ENCODE measurements at regions not wholly inside any gene's neighbourhood (a gene's known extent, or its start where the extent isn't known, plus 50 kb on each side); places are given as distances from the start of the nearest gene placed in this dataset.

- no peak overlapping the region for H2BK15ac ChIP-seq (ENCODE audit: low read length)
- no peaks in the 10 kb centered on the region for H3K4me1 ChIP-seq (ENCODE audit: control insufficient read depth in 2 of 2, insufficient read depth in 1 of 2, low read depth in 1 of 2, low read length in 2 of 2)
- H2AFZ ChIP-seq (ENCODE audit: low read length), result no peak overlapping the region
- H3K27ac ChIP-seq (replicated peaks; ENCODE audit: low read length), result no peak overlapping the region
- H3K79me1 ChIP-seq (ENCODE audit: low read depth, low read length), result no peaks in the 10 kb centered on the region
- peaks cover 0 to 3% of the 10 kb centered on the region in 2 donors for H3K9me3 ChIP-seq (replicated peaks in 1 of 2; ENCODE audit: control insufficient read depth in 2 of 2, insufficient read depth in 1 of 2, low read depth in 1 of 2, low read length in 2 of 2)
- H2AK5ac ChIP-seq (ENCODE audit: low read depth, low read length), result no peak overlapping the region
- no peaks in the 10 kb centered on the region for H3K36me3 ChIP-seq (replicated peaks in 1 of 2; ENCODE audit: control insufficient read depth in 2 of 2, insufficient read depth in 2 of 2, low read length in 2 of 2)
- no peak overlapping the region for H4K91ac ChIP-seq (ENCODE audit: low read depth, low read length, poor library complexity)
- H3K9ac ChIP-seq (ENCODE audit: low read depth, low read length, poor library complexity), result no peak overlapping the region
- no CpG with 5 or more reads among the region's 2 CpGs for WGBS, 2 donors (ENCODE audit: extremely low coverage in 2 of 2, insufficient read length in 2 of 2, insufficient replicate concordance in 1 of 2)
- no peak overlapping the region for H3K18ac ChIP-seq (ENCODE audit: low read length)
- no peak overlapping the region for H4K8ac ChIP-seq (ENCODE audit: low read depth, low read length)
- peaks cover 0 to 2% (median 0%) of the 10 kb centered on the region in 3 experiments for H3K27me3 ChIP-seq (ENCODE audit: control insufficient read depth in 3 of 3, insufficient read depth in 3 of 3, low read depth in 1 of 3, low read length in 3 of 3)
- H2BK5ac ChIP-seq (ENCODE audit: low read length), result no peak overlapping the region
- H3K23ac ChIP-seq (ENCODE audit: low read depth, low read length, poor library complexity), result no peak overlapping the region
- no peak overlapping the region for H2BK12ac ChIP-seq (ENCODE audit: low read length)
- H2BK120ac ChIP-seq (ENCODE audit: low read depth, low read length), result no peak overlapping the region
- H3K14ac ChIP-seq (ENCODE audit: low read length), result no peak overlapping the region
- DNase-seq (ENCODE audit: low spot score), result no peak
- no peak overlapping the region for H3K4me2 ChIP-seq (ENCODE audit: insufficient read depth, low read length, poor library complexity, severe bottlenecking)
- H3K4ac ChIP-seq (ENCODE audit: low read length), result no peak overlapping the region
- H3K4me3 ChIP-seq (ENCODE audit: low read length in 2 of 2), result no peak overlapping the region
Observed at GRCh38 chr5:133718457-133718856, 106.1 kb upstream of the FSTL4 start.

GRCh38 chr5:133716532-133717183 lies 104.3 kb upstream of the FSTL4 start:
- H2BK5ac ChIP-seq (ENCODE audit: low read length), result no peak overlapping the region
- no peaks in the 10 kb centered on the region for H3K27me3 ChIP-seq (ENCODE audit: control insufficient read depth in 3 of 3, insufficient read depth in 3 of 3, low read depth in 1 of 3, low read length in 3 of 3)
- no peak for DNase-seq (ENCODE audit: low spot score)
- no peak overlapping the region for H2AK5ac ChIP-seq (ENCODE audit: low read depth, low read length)
- no peaks in the 10 kb centered on the region for H3K79me1 ChIP-seq (ENCODE audit: low read depth, low read length)
- no CpG with 5 or more reads among the region's 4 CpGs for WGBS, 2 donors (ENCODE audit: extremely low coverage in 2 of 2, insufficient read length in 2 of 2, insufficient replicate concordance in 1 of 2)
- no peak overlapping the region for H3K27ac ChIP-seq (replicated peaks; ENCODE audit: low read length)
- no peak overlapping the region for H3K4me2 ChIP-seq (ENCODE audit: insufficient read depth, low read length, poor library complexity, severe bottlenecking)
- no peak overlapping the region for H3K14ac ChIP-seq (ENCODE audit: low read length)
- H4K8ac ChIP-seq (ENCODE audit: low read depth, low read length), result no peak overlapping the region
- H3K4me3 ChIP-seq (ENCODE audit: low read length in 2 of 2), result no peak overlapping the region
- no peak overlapping the region for H3K9ac ChIP-seq (ENCODE audit: low read depth, low read length, poor library complexity)
- no peaks in the 10 kb centered on the region for H3K36me3 ChIP-seq (replicated peaks in 1 of 2; ENCODE audit: control insufficient read depth in 2 of 2, insufficient read depth in 2 of 2, low read length in 2 of 2)
- no peak overlapping the region for H2BK120ac ChIP-seq (ENCODE audit: low read depth, low read length)
- no peak overlapping the region for H2BK15ac ChIP-seq (ENCODE audit: low read length)
- no peak overlapping the region for H3K4ac ChIP-seq (ENCODE audit: low read length)
- H3K23ac ChIP-seq (ENCODE audit: low read depth, low read length, poor library complexity), result no peak overlapping the region
- H3K4me1 ChIP-seq (ENCODE audit: control insufficient read depth in 2 of 2, insufficient read depth in 1 of 2, low read depth in 1 of 2, low read length in 2 of 2), result no peaks in the 10 kb centered on the region
- no peak overlapping the region for H3K18ac ChIP-seq (ENCODE audit: low read length)
- H4K91ac ChIP-seq (ENCODE audit: low read depth, low read length, poor library complexity), result no peak overlapping the region
- no peak overlapping the region for H2AFZ ChIP-seq (ENCODE audit: low read length)
- H3K9me3 ChIP-seq (replicated peaks in 1 of 2; ENCODE audit: control insufficient read depth in 2 of 2, insufficient read depth in 1 of 2, low read depth in 1 of 2, low read length in 2 of 2), result no peaks in the 10 kb centered on the region
- H2BK12ac ChIP-seq (ENCODE audit: low read length), result no peak overlapping the region

- H2AFZ ChIP-seq (ENCODE audit: low read length), result no peak overlapping the region
- no peak overlapping the region for H2BK120ac ChIP-seq (ENCODE audit: low read depth, low read length)
- no peak overlapping the region for H2BK15ac ChIP-seq (ENCODE audit: low read length)
- no peak for DNase-seq (ENCODE audit: low spot score)
- no peak overlapping the region for H3K23ac ChIP-seq (ENCODE audit: low read depth, low read length, poor library complexity)
- no peak overlapping the region for H3K14ac ChIP-seq (ENCODE audit: low read length)
- no peak overlapping the region for H3K4ac ChIP-seq (ENCODE audit: low read length)
- H3K9me3 ChIP-seq (replicated peaks in 1 of 2; ENCODE audit: control insufficient read depth in 2 of 2, insufficient read depth in 1 of 2, low read depth in 1 of 2, low read length in 2 of 2), result no peaks in the 10 kb centered on the region
- no peak overlapping the region for H3K4me2 ChIP-seq (ENCODE audit: insufficient read depth, low read length, poor library complexity, severe bottlenecking)
- H3K4me3 ChIP-seq (ENCODE audit: low read length in 2 of 2), result no peak overlapping the region
- no peaks in the 10 kb centered on the region for H3K36me3 ChIP-seq (replicated peaks in 1 of 2; ENCODE audit: control insufficient read depth in 2 of 2, insufficient read depth in 2 of 2, low read length in 2 of 2)
- no peak overlapping the region for H2BK5ac ChIP-seq (ENCODE audit: low read length)
- H4K8ac ChIP-seq (ENCODE audit: low read depth, low read length), result no peak overlapping the region
- no peak overlapping the region for H3K9ac ChIP-seq (ENCODE audit: low read depth, low read length, poor library complexity)
- no peaks in the 10 kb centered on the region for H3K4me1 ChIP-seq (ENCODE audit: control insufficient read depth in 2 of 2, insufficient read depth in 1 of 2, low read depth in 1 of 2, low read length in 2 of 2)
- H2BK12ac ChIP-seq (ENCODE audit: low read length), result no peak overlapping the region
- WGBS, 2 donors (ENCODE audit: extremely low coverage in 2 of 2, insufficient read length in 2 of 2, insufficient replicate concordance in 1 of 2), result no CpG with 5 or more reads among the region's 5 CpGs
- no peaks in the 10 kb centered on the region for H3K27me3 ChIP-seq (ENCODE audit: control insufficient read depth in 3 of 3, insufficient read depth in 3 of 3, low read depth in 1 of 3, low read length in 3 of 3)
- no peak overlapping the region for H2AK5ac ChIP-seq (ENCODE audit: low read depth, low read length)
- H3K18ac ChIP-seq (ENCODE audit: low read length), result no peak overlapping the region
- H3K27ac ChIP-seq (replicated peaks; ENCODE audit: low read length), result no peak overlapping the region
- no peak overlapping the region for H4K91ac ChIP-seq (ENCODE audit: low read depth, low read length, poor library complexity)
- no peaks in the 10 kb centered on the region for H3K79me1 ChIP-seq (ENCODE audit: low read depth, low read length)
Observed at GRCh38 chr5:133715616-133716015, 103.3 kb upstream of the FSTL4 start.

- Histone ChIP-seq H4K8ac (ENCODE audit: low read depth, low read length) (no peak overlapping the region), H2BK120ac (ENCODE audit: low read depth, low read length) (no peak overlapping the region), H3K18ac (ENCODE audit: low read length) (no peak overlapping the region), H3K4ac (ENCODE audit: low read length) (no peak overlapping the region), H3K4me3 (ENCODE audit: low read length in 2 of 2) (no peak overlapping the region), H3K4me1 (ENCODE audit: control insufficient read depth in 2 of 2, insufficient read depth in 1 of 2, low read depth in 1 of 2, low read length in 2 of 2) (no peaks in the 10 kb centered on the region), H3K14ac (ENCODE audit: low read length) (no peak overlapping the region), H2AK5ac (ENCODE audit: low read depth, low read length) (no peak overlapping the region), H3K4me2 (ENCODE audit: insufficient read depth, low read length, poor library complexity, severe bottlenecking) (no peak overlapping the region), H2BK12ac (ENCODE audit: low read length) (no peak overlapping the region), H2BK15ac (ENCODE audit: low read length) (no peak overlapping the region), H2BK5ac (ENCODE audit: low read length) (no peak overlapping the region), H3K23ac (ENCODE audit: low read depth, low read length, poor library complexity) (no peak overlapping the region), H3K79me1 (ENCODE audit: low read depth, low read length) (no peaks in the 10 kb centered on the region), H3K9me3 (replicated peaks in 1 of 2; ENCODE audit: control insufficient read depth in 2 of 2, insufficient read depth in 1 of 2, low read depth in 1 of 2, low read length in 2 of 2) (no peaks in the 10 kb centered on the region), H4K91ac (ENCODE audit: low read depth, low read length, poor library complexity) (no peak overlapping the region), H3K27me3 (ENCODE audit: control insufficient read depth in 3 of 3, insufficient read depth in 3 of 3, low read depth in 1 of 3, low read length in 3 of 3) (no peaks in the 10 kb centered on the region), H2AFZ (ENCODE audit: low read length) (no peak overlapping the region), H3K36me3 (replicated peaks in 1 of 2; ENCODE audit: control insufficient read depth in 2 of 2, insufficient read depth in 2 of 2, low read length in 2 of 2) (no peaks in the 10 kb centered on the region), H3K27ac (replicated peaks; ENCODE audit: low read length) (no peak overlapping the region), H3K9ac (ENCODE audit: low read depth, low read length, poor library complexity) (no peak overlapping the region)
- DNase-seq (ENCODE audit: low spot score), result no peak
Observed at GRCh38 chr5:133715216-133715615, 102.9 kb upstream of the FSTL4 start.
